Left ventricle myocardium inferior (tissue), 1 donor: ENCODE measurements at regions not wholly inside any gene's neighbourhood (a gene's known extent, or its start where the extent isn't known, plus 50 kb on each side); places are given as distances from the start of the nearest gene placed in this dataset.

Experiments used
- DNase-seq: peaks from one replicate; pipeline ENCODE4 v3.0.0-alpha.2; 2020
- H3K27ac ChIP-seq: fragments of 200-600 bp; replicated peaks from 2 replicates; pipeline ENCODE4 v1.8.0; 2021
- H3K27me3 ChIP-seq: fragments of 200-600 bp; 2 replicates; pipeline ENCODE4 v1.8.0; 2021; ENCODE audit warnings: low read depth
- H3K36me3 ChIP-seq: fragments of 200-600 bp; 2 replicates; pipeline ENCODE4 v1.8.0; 2021
- H3K4me1 ChIP-seq: fragments of 200-600 bp; 2 replicates; pipeline ENCODE4 v1.8.0; 2021
- H3K4me3 ChIP-seq: fragments of 200-600 bp; 2 replicates; pipeline ENCODE4 v1.8.0; 2021; ENCODE audit warnings: mild to moderate bottlenecking, moderate library complexity
- H3K9me3 ChIP-seq: fragments of 200-600 bp; replicated peaks from 2 replicates; pipeline ENCODE4 v1.8.0; 2021
- intact Hi-C: fragments of 100-400 bp; cut with micrococcal nuclease; formaldehyde crosslinking; loops from one replicate; pipeline ENCODE4 v1.11.0; 2022
- TF ChIP-seq, protein P1 (sequence below): fragments of 200-600 bp; IDR thresholded peaks from 2 replicates; pipeline ENCODE4 v1.8.0; 2021; ENCODE audit warnings: antibody characterized with exemption, mild to moderate bottlenecking, borderline replicate concordance
- donor health status: DM: no; HTN: yes; CAD: no; lungs with severe emphysema.

- intact Hi-C loops = no loop called here
- H3K36me3 ChIP-seq = no peaks in the 10 kb centered on the region
- H3K27me3 ChIP-seq = peaks cover 8% of the 10 kb centered on the region
- H3K27ac ChIP-seq = no peak overlapping the region
- H3K4me1 ChIP-seq = no peaks in the 10 kb centered on the region
- H3K9me3 ChIP-seq = no peaks in the 10 kb centered on the region
- DNase-seq = no peak
- TF ChIP-seq, protein P1, sequence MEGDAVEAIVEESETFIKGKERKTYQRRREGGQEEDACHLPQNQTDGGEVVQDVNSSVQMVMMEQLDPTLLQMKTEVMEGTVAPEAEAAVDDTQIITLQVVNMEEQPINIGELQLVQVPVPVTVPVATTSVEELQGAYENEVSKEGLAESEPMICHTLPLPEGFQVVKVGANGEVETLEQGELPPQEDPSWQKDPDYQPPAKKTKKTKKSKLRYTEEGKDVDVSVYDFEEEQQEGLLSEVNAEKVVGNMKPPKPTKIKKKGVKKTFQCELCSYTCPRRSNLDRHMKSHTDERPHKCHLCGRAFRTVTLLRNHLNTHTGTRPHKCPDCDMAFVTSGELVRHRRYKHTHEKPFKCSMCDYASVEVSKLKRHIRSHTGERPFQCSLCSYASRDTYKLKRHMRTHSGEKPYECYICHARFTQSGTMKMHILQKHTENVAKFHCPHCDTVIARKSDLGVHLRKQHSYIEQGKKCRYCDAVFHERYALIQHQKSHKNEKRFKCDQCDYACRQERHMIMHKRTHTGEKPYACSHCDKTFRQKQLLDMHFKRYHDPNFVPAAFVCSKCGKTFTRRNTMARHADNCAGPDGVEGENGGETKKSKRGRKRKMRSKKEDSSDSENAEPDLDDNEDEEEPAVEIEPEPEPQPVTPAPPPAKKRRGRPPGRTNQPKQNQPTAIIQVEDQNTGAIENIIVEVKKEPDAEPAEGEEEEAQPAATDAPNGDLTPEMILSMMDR = no peak
- no peak overlapping the region for H3K4me3 ChIP-seq
Measured at GRCh38 chr16:79794941-79795340, 194.4 kb upstream of the MAF start.

- no peak overlapping the region for H3K4me3 ChIP-seq
- no peak overlapping the region for H3K27ac ChIP-seq
- DNase-seq = no peak
- TF ChIP-seq, protein P1 = no peak
- no peaks in the 10 kb centered on the region for H3K4me1 ChIP-seq
- H3K36me3 ChIP-seq = no peaks in the 10 kb centered on the region
- no peaks in the 10 kb centered on the region for H3K9me3 ChIP-seq
- H3K27me3 ChIP-seq = peaks cover 8% of the 10 kb centered on the region
- intact Hi-C loops = no loop called here
Measured at GRCh38 chr16:79792664-79793351, 192.3 kb upstream of the MAF start.

- Histone ChIP-seq H3K27me3 (peaks cover 8% of the 10 kb centered on the region), H3K4me1 (no peaks in the 10 kb centered on the region), H3K36me3 (no peaks in the 10 kb centered on the region), H3K4me3 (no peak overlapping the region), H3K27ac (no peak overlapping the region), H3K9me3 (no peaks in the 10 kb centered on the region)
- TF ChIP-seq, protein P1 = no peak
- no peak for DNase-seq
- intact Hi-C loops = no loop called here
Measured at GRCh38 chr16:79792076-79792475, 191.5 kb upstream of the MAF start.

DNA sequence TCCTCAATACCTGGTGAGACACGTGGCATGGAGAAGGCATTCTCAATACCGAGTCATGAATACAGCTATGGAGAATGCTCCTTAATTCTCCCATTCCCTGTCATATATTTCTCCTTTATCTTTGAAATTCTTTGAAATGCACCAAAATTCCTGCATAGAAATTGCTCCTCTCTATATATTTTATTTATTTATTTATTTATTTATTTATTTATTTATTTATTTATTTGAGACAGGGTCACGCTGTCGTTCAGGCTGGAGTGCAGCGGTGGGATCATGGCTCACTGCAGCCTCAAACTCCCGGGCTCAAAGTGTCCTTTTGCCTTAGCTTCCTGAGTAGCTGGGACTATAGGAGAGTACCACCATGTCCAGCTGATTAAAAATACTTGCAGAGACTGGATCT lies 190.3 kb upstream of the MAF start:
- no peak overlapping the region for H3K27ac ChIP-seq
- H3K27me3 ChIP-seq = peaks cover 8% of the 10 kb centered on the region
- no peaks in the 10 kb centered on the region for H3K4me1 ChIP-seq
- no peaks in the 10 kb centered on the region for H3K9me3 ChIP-seq
- H3K4me3 ChIP-seq = no peak overlapping the region
- intact Hi-C loops = no loop called here
- DNase-seq = no peak
- TF ChIP-seq, protein P1 = no peak
- H3K36me3 ChIP-seq = no peaks in the 10 kb centered on the region

DNA sequence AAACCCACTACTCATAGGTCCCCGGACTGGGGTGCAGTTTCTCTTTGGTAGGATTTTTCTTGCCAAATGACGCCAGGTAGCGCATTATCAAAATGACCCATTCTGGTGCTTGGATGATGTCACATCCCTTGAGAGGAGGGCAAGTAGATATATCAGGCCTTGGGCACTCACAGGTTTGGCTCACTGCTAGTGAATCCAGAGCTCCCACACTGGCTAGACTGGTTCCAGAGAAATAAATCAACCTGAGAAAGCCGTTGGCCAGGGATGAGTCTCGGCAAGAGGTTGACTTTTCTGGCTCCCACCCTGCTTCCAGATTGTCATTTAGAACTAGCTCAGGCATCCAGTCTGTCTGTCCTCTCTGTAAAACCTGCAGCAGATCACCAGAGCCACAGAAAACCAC lies 188.4 kb upstream of the MAF start:
- TF ChIP-seq, protein P1 = no peak
- intact Hi-C loops = no loop called here
- H3K4me3 ChIP-seq = no peak overlapping the region

More for the DNA sequence above, 188.4 kb upstream of the MAF start:
- Histone ChIP-seq H3K4me1 (no peaks in the 10 kb centered on the region), H3K27me3 (peaks cover 8% of the 10 kb centered on the region), H3K36me3 (no peaks in the 10 kb centered on the region), H3K27ac (no peak overlapping the region), H3K9me3 (peaks cover 4% of the 10 kb centered on the region)
- no peak for DNase-seq
